Activated T-cell treated with anti-CD3 and anti-CD28 coated beads, Interleukin-2, amount 50 U/mL, for 4 hours (primary cell): ENCODE measurements at regions not wholly inside any gene's neighbourhood (a gene's known extent, or its start where the extent isn't known, plus 50 kb on each side); places are given as distances from the start of the nearest gene placed in this dataset.
A peak's percentile ranks its signal among the peaks of the same experiment; 100 is the strongest.

Experiments used
- ATAC-seq, 2 donors: fragments of 200-7000 bp; cut with Tn5 transposase; one replicate each; pipeline ENCODE4 v1.10.0; 2021
- DNase-seq: peaks from one replicate; pipeline ENCODE4 v3.0.0-alpha.2; 2020
- H3K27me3 Mint-ChIP-seq: one replicate; pipeline ENCODE4 v1.8.0; 2021; ENCODE audit warnings: low read depth, mixed read lengths
- H3K36me3 Mint-ChIP-seq: one replicate; pipeline ENCODE4 v1.8.0; 2022; ENCODE audit warnings: mixed read lengths; ENCODE audit not compliant: insufficient read depth
- H3K4me1 Mint-ChIP-seq: one replicate; pipeline ENCODE4 v1.8.0; 2021; ENCODE audit warnings: low read depth, mixed read lengths
- H3K4me3 Mint-ChIP-seq: one replicate; pipeline ENCODE4 v1.8.0; 2021; ENCODE audit warnings: mild to moderate bottlenecking, moderate library complexity, mixed read lengths
- H3K9me3 Mint-ChIP-seq: one replicate; pipeline ENCODE4 v1.8.0; 2021; ENCODE audit warnings: mixed read lengths

DNA sequence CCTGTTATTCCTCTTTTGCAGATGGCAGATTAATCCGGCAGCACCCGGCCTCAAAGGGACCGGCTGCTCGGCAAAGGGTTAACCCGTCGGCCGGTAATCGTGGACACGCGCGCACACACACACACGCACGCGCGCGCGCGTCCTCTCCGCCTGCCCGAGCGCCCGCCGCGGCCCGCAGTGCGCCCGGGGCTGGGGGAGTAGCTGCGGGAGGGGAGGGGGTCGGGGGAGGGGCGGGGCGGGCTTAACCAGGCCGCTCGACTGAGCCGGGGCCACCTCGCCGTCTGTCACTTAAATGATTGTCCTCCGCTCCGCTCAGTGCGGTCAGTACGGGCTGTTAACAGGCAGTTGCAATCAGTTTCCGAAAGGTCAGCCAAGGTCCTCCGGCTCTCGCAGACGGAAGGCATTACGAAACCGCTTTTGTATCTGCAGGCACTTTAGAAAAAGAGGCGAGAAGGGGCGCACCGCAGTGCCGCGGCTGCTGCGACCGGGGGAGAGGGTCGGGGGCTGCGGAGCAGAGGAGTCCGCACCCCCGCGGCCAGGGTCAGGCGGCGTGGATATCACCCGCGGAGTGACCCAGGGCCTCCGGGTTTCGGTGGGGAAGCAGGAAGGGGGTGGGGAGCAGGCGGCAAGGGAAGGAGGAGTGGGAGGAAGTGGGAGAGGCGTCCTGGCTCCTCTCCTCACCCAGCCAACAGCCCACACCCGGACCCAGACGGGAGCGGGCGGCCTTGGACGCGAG is 57.3 kb upstream of the BCOR start:
- peak overlapping the region; percentile 80 for H3K4me3 Mint-ChIP-seq
- DNase-seq, result no peak
- peaks cover 14% of the 10 kb centered on the region for H3K4me1 Mint-ChIP-seq

DNA sequence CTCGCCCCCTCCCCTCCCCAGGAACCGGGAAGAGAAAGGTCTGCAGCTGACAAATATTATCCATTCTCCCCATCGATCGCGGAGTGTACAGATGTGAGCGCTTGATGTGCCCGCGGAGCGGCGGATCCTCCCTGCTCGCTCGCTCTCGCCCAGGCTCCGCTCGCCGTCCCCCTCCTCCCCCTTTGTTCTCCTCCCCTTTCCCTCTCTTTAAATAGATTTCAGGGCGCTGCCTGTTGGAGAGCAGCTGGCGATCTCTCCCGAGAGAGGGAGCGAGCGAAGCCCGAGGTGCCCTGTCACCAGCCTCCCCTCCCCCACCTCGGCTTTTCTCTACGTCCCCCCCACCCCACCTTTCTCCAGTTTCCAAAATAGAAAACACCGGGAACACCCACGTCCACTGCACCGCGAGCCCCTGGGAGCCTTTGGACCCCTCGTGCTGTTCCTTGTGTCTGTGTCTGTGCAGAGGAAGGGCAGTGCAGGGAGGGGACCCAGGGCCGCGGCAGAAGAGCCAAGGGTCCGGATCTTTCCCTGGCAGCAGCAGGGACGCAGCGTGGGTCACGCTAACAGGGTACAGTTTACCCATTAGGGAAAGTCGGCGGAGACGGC is 56.6 kb upstream of the BCOR start:
- H3K4me3 Mint-ChIP-seq, result peak overlapping the region; percentile 74
- H3K36me3 Mint-ChIP-seq, result no peaks in the 10 kb centered on the region
- no peaks in the 10 kb centered on the region for H3K9me3 Mint-ChIP-seq
- peaks cover 15% of the 10 kb centered on the region for H3K4me1 Mint-ChIP-seq
- DNase-seq (no peak), ATAC-seq (no peak)
- no peaks in the 10 kb centered on the region for H3K27me3 Mint-ChIP-seq

More for the DNA sequence above, 57.3 kb upstream of the BCOR start:
- Mint-ChIP-seq H3K36me3 (no peaks in the 10 kb centered on the region), H3K27me3 (no peaks in the 10 kb centered on the region), H3K9me3 (no peaks in the 10 kb centered on the region)
- no peak for ATAC-seq

DNA sequence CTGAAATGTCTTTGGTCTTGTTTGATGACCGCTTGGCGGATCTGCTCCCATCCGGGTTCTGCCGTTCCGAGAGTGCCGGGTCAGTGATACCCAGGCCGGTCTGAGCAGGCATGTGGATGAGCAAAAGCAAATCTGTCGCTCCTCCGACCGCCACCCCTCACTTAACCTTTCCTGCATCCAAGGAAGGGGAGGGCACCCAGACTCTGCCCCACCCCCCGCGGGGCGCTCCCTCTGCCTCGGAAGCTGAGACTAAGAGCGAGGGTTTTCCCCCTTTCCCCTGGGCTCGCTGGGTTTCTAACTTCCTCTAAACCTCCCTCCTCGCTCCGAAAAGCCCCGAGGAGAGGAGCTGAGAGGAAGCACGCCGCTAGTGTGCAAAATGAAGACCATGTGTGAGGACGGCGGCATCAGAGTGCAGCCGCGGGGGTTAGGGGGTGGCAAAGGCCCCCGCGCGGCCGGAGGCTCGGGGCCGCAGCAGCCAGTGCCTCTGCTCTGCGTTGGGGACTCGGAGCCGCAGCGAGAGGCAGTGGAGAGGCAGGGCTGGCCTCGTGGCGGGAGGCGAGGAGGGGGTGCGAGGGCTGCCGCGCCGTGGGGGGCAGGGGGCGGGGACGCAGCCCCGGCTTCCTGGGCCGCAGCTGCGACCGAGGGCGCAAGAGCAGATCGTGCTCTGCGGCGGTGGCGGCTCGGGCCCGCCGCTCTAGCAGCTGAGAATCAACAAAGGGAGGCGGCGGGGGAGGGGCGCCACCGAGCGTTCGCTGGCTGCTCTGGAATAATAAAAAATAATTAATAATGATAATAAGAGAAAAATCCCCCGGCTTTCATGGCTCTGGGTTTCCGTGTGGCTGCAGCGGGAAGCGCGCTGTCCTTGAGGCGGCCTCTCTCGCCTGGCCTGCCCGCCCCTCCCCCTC is 55.8 kb upstream of the BCOR start:
- H3K36me3 Mint-ChIP-seq, result no peaks in the 10 kb centered on the region
- H3K9me3 Mint-ChIP-seq, result no peaks in the 10 kb centered on the region
- no peaks in the 10 kb centered on the region for H3K27me3 Mint-ChIP-seq
- DNase-seq (peak; percentile 59), ATAC-seq (peak; percentile 57 to 69)
- H3K4me1 Mint-ChIP-seq, result peaks cover 17% of the 10 kb centered on the region
- peak overlapping the region; percentile 74 for H3K4me3 Mint-ChIP-seq

DNA sequence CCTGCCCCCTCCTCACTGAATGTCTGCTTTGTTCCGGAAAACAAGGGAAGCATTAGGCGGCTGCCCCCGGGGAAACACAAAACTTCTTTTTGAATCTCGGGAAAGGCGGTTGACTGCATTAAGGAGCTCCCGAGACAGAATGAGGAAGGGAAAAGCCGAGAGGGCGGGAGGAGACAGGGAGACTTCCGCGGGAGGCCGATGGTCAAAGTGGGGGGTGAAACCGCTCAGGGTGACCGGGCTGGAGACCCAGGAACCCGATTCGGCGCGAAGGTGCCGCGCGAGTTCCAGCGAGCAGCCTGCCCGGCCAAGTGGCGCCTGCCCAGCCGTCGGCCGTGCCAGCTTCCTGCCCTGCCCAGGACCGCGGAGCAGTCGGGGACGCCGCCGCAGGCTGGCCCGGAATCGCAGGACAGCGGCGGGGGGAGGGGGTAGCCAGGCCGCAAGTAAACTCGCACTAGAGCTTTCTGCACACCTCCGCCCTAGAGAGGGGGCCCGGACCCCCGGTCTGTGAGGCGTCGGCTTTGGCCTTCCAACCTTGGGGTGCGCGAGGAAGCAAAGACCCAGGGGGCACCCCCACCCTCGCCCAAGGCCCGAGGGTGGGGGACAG is 55.1 kb upstream of the BCOR start:
- no peaks in the 10 kb centered on the region for H3K9me3 Mint-ChIP-seq
- ATAC-seq (peak in 1 of 2 donors; percentile 11), DNase-seq (no peak)
- H3K27me3 Mint-ChIP-seq, result no peaks in the 10 kb centered on the region
- no peaks in the 10 kb centered on the region for H3K36me3 Mint-ChIP-seq
- peaks cover 15% of the 10 kb centered on the region for H3K4me1 Mint-ChIP-seq
- peak overlapping the region; percentile 74 for H3K4me3 Mint-ChIP-seq

DNA sequence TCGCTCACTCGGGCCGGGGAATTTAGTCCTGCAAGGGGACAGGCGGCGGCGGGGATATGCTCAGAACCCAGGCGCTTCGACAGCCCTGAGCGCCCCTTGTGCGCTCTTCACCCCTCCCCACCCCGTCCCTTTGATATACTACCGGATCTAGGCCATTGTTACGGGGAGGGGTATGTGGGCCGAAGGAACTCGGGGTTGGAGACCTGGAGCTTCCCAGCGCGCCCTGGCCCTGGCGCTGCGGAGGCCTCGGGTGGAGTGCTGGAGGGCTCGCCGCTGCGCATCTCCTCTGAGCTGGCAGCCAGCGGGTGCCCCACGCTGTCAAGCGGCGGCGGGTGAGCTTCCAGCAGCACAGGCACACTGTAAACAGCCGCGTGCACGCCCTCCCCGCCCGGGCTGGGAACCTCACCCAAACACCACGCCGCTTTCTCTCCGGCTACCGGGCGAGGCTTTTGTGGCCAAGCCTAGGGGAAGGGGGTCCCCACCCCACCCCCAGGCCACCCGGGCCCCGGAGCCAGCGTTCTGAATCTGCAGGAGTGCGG is 54.5 kb upstream of the BCOR start:
- DNase-seq (peak; percentile 48), ATAC-seq (peak; percentile 47 to 69)
- H3K36me3 Mint-ChIP-seq, result no peaks in the 10 kb centered on the region
- no peaks in the 10 kb centered on the region for H3K27me3 Mint-ChIP-seq
- H3K4me1 Mint-ChIP-seq, result peaks cover 14% of the 10 kb centered on the region
- H3K4me3 Mint-ChIP-seq, result peak overlapping the region; percentile 68
- no peaks in the 10 kb centered on the region for H3K9me3 Mint-ChIP-seq

DNA sequence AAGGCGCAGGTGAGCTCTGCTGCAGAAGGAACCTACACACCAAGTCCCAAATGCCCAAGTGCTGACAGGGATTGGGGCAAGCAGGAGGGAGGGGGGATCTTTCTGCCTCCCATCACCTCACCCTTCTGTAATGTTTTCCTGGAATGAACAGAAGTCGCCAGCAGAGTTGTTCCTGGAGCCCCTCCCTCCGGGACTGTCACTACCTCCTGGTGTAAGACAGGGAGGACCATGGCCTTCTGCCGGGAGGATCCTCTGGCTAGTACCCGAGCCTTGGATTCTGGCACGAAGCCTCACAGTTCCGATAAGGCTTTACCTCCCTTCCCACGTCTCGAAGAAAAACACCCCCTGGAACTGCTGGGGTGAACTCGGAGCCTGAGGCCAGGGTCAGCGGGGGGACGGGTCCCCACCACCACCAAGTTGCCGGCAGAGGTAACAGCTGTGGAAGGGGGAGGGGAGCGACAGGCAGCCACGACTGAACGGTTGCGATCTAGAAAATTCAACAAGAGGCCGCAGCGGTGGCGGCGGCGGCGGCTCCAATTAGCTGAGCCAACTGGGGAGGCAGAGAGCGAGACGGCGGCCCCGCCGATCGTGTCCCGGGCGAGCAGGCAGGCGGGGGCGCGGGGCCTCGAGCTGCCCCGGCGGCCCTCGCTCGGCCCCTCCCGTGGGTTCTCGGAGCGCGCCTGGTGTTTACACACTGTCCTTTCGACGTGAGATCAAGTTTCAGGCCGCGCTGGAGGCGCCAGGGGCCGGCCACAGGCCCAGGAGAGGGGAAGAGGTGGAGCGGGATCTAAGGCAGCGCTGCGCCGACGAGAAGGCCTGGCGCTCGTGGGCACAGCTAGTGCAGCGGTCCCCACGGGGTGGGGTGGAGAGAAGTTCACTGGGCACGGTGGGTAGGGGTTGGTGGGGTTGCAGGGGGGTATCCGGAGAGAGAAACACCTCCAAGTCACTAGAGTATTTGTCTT is 53.7 kb upstream of the BCOR start:
- Mint-ChIP-seq H3K4me3 (peak overlapping the region; percentile 16), H3K4me1 (peaks cover 15% of the 10 kb centered on the region), H3K9me3 (no peaks in the 10 kb centered on the region), H3K36me3 (no peaks in the 10 kb centered on the region), H3K27me3 (no peaks in the 10 kb centered on the region)
- no peak for DNase-seq
- no peak for ATAC-seq

DNA sequence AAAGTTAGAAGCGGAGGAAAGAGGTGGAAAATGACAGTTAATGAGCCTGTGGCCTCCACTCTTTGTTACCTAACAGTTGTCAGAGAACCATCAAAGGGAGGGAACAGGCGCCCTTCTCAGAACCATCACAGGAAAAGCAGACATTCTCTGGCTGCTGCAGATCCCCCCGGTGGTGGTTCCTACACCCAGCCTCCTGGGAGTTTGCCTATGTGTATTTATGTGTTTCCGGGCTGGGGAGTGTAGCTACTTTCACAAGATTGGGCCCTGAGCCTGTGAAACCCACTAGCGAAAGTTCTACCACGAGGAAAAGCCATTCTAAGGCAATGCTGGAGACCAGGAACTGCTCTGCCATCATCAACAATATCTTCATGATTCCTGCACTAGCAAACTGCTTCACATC is 52.7 kb upstream of the BCOR start:
- Mint-ChIP-seq H3K4me1 (peaks cover 15% of the 10 kb centered on the region), H3K36me3 (no peaks in the 10 kb centered on the region), H3K27me3 (no peaks in the 10 kb centered on the region), H3K9me3 (no peaks in the 10 kb centered on the region), H3K4me3 (no peak overlapping the region)
- DNase-seq (no peak), ATAC-seq (no peak)

DNA sequence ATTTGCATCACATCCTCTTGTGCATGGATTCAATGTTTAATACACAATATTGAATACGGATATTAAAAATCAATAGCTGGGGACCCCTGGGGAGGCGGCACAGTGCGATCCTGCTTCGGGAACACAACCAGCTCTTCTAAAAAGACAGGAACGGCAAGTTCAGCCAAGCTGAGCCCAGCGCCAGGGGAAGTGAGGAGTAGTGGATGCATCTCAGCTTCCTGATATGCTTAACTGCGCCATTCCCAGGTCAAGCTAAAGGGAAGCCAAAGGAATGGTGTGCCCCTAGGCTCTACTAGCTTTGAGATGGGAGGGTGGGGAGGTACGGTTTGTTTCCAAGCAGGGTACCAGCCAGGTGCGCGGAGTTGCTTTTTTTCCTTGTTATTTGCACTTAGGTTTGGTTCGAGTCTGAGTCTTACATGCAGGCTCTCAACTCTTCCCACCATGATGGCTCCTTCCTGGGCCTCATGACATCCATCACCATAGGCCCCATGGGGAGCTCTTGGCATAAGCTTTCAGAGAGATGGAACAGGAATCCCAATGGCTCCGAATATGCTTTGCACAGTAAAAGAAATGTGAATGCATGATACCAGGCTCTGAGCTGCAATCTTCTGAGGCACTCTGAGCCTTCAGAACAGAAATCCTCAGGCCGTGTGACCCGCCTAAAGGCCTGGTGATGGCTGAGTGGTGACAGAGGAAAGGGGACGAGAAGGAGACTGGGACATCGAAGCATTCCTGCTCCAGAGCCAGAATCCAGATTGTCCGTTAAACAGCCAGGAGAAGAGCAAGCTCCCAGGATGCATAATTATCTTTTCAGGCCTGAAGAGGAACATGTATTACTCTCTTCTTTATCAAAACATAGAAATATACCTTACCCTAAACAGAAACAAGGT is 51.8 kb upstream of the BCOR start:
- ATAC-seq (no peak), DNase-seq (no peak)
- no peaks in the 10 kb centered on the region for H3K9me3 Mint-ChIP-seq
- no peaks in the 10 kb centered on the region for H3K27me3 Mint-ChIP-seq
- no peak overlapping the region for H3K4me3 Mint-ChIP-seq
- no peaks in the 10 kb centered on the region for H3K36me3 Mint-ChIP-seq
- peaks cover 14% of the 10 kb centered on the region for H3K4me1 Mint-ChIP-seq

DNA sequence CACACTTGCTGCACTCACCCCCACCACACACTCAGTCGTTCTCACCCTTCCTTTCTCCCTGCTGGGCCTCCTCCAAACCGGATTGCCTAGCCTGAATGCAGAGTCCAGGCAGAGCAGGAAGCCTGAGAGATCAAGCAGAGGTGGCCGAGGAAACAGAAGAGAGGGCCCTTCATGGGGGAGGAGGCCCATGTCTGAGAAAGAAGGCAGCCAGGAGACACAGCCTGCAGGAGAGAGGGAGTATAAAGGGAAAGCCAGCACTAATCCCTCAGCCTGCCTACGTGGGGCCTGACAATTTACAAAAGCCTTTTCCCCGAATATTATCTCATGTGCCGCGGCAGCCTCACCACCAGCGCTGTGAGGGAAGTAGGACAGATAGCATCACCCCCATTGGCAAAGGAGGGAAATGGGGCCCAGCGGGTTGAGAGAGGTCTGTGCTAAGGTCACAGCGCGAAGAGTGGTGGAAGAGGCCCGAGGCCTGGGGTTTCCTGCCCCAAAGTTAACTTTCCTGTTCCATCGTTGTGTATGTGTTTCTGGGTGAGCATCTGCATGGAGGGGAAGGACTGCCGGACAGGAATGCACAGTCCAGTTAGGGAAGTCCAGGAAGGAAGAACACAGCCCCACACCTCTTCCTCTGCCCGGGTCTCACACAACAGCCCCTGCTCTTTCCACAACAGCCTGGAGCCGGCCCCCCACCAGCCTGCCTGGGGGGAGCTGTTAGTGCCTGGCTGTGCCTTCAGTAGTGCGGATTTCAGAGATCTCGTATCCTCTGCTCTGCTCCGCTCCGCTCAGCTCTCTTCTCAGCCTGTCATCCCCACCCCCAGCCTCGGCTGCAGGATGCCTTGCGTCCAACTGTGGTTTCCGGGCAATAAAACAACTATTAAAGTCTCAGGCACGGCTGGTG is 50.9 kb upstream of the BCOR start:
- Mint-ChIP-seq H3K27me3 (no peaks in the 10 kb centered on the region), H3K9me3 (no peaks in the 10 kb centered on the region), H3K36me3 (no peaks in the 10 kb centered on the region), H3K4me1 (peaks cover 14% of the 10 kb centered on the region), H3K4me3 (no peak overlapping the region)
- ATAC-seq (no peak), DNase-seq (no peak)

DNA sequence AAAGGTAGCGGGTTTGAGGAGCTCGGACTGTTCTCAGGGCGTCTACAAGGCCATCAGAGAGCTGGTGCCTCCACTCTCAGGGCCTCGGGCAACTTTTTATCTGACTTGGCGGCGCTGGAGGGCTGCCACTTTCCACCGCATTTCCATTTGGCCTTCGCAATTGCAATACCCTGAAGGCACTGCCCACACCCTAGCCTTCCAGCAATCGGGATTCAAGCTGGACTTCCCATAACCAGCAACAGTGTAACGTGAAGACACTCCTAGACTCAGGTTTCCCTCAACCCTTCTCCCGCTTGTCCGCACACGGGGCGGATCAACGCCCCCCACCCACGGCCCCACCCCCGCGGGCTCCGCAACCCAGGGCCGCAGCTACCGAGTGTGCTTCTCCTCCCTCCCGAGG is 50.2 kb upstream of the BCOR start:
- no peaks in the 10 kb centered on the region for H3K27me3 Mint-ChIP-seq
- ATAC-seq (no peak), DNase-seq (no peak)
- H3K4me3 Mint-ChIP-seq, result no peak overlapping the region
- peaks cover 10% of the 10 kb centered on the region for H3K4me1 Mint-ChIP-seq
- H3K9me3 Mint-ChIP-seq, result no peaks in the 10 kb centered on the region
- H3K36me3 Mint-ChIP-seq, result no peaks in the 10 kb centered on the region
